GM12872 (cell line): ENCODE measurements at regions not wholly inside any gene's neighbourhood (a gene's known extent, or its start where the extent isn't known, plus 50 kb on each side); places are given as distances from the start of the nearest gene placed in this dataset.

Experiments
- CTCF ChIP-seq: IDR thresholded peaks from 3 replicates; pipeline ENCODE4 v1.5.1; 2011; ENCODE audit warnings: low read depth, mild to moderate bottlenecking, low read length, moderate library complexity; ENCODE audit not compliant: insufficient read depth

DNA sequence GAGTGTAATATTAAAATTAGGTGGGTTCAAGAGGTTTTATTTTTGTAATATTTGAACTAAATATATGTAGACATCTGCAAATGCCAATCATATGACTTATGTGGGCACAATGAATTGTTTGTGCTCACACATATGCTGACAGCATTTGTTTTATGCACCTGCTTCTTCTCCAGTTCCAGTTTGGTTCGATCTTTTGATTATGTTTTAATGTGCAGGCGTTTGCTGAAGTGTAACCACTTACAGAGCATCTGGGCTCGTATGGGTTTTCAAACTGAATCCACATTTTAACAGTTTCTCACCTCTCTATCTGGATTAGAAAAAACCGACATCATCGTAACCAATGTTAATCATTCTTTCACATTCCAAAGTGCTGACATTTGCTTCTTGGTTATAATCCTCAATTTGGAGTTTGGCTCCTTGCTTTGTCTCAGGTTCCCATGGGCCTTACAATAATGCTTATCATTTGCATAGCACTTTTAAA is 129.1 kb upstream of the SPACA1 start:
- no peak for TF ChIP-seq CTCF

DNA sequence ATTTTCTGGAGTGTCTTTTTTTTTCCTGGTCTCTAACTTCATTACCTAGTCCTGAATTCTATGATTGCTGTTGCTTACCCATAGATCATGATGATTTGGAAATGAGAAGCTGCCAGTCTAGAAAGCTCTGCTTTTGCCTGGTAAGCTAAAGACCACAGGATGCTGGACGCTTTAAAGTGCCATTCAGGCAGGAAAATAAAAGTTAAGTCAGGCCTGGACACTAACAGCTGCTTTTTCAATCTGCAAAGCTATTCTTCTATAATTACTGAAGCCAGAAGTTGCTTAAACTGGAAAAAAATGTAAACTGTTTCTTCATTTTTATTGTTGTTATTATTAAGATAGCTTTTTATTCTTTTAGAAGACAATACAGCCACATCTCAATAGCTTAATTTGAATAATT is 129.8 kb upstream of the SPACA1 start:
- no peak for TF ChIP-seq CTCF

DNA sequence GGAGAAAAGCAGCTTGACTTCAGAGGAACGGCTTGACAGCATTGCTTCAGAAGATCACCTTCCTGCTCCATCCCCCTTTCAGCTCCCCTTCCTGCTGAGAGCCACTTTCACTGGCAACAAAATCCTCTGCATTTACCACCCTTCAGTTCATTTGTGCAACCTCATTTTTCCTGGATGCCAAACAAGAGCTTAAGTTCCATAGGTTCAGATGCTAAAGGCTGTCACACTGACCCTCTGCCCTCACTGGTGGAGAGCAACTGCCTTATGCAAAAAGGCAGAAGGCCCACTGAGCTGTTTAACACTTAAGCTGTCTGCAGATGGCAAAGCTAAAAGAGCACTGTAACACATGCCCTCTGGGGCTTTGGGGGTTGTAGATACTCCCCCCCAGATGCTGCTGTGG is 131.2 kb upstream of the SPACA1 start:
- TF ChIP-seq CTCF: no peak

DNA sequence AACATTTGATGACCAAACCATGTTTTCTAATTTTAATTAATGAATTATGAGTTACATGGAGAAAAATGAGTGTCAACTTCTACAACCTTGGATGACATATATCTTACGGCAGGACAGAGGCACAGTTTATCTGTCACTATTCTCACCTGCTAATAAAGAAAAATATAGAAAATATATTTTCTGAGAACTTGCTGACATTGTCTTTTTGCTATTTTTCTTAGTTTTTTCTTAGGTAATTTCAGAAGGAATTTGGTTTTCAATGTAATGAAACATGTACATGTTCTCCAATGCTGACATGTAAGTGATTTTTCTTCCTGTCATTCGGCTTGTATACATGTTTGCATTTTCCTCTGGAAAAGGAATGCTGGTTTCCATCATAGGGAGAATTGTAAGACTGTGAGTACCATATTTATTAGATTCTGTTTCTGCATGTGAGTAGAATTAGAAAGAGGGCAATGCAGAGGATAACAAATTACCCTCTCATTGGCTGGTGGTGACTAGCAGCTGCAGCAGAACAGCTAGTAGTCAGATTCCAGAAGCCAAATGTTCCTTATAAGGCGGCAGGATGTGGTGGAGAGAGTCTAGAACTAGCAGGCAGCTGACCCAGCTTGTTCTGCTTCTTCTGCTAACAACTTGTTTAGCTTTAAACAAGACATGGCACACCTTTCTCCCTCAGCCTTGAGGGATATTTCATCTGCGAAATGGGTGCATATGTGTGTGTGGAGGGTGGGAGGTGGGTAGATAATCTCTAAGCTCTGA is 132.8 kb upstream of the SPACA1 start:
- TF ChIP-seq CTCF: no peak

- no peak for TF ChIP-seq CTCF
Observed at GRCh38 chr6:87913974-87914373, 133.7 kb upstream of the SPACA1 start.

DNA sequence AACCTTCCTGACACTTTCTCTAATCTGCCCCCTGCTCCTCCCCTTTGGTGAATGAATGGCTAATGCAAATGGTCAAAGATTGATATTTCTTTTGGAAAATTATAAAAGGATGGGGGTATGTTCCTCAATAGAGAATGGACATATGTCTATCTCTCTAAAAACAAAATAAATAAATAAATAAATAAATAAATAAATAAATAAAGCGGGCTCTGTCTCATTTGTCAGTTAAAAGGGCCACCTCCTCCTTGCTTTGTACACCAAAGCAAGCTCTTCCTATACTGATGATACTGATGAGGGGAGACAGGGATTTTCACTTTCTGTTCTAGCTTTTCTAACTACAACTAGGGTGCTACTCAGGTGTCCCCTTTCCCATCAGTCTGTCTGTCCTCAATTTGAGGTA is 135.5 kb upstream of the SPACA1 start:
- TF ChIP-seq CTCF: no peak

DNA sequence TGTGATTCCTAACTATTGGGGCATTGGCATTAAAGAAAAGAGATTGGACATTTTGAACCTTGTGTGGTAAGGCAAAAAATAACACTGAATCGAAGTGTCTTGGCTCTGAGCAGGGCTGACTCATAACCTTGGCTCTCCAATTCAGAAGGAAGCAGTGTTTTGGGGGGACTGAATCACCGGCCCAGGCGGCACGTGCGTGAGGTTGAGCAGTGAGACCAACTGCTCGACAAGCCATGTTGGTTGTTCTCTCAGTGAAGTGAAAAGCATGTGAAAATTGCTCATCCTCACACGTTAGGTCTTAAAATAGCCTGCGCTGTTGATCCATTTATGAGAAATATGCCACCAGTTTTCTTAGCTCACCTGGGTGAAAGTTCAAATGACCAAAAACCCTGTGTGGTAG is 137.8 kb upstream of the SPACA1 start:
- no peak for TF ChIP-seq CTCF
